Activated B cell treated with CpG ODN at 0.5 μM for 24 hours (primary cell): ENCODE measurements at regions not wholly inside any gene's neighbourhood (a gene's known extent, or its start where the extent isn't known, plus 50 kb on each side); places are given as distances from the start of the nearest gene placed in this dataset.

Experiments used
- ATAC-seq: fragments of 200-7000 bp; cut with Tn5 transposase; one replicate; pipeline ENCODE4 v1.10.0; 2021; ENCODE audit warnings: low read depth, mild to moderate bottlenecking, moderate library complexity
- CTCF ChIA-PET: fragments of 350-600 bp; sonication (Branson Sonifier 250); formaldehyde crosslinking; loops from one replicate; lab custom pipeline; 2021; ENCODE audit warnings: antibody characterized with exemption; lab: Charles Lee
- POLR2A ChIA-PET: fragments of 350-600 bp; sonication (Branson Sonifier 250); formaldehyde crosslinking; loops from one replicate; lab custom pipeline; 2021; ENCODE audit warnings: antibody characterized with exemption; lab: Charles Lee
- DNase-seq: peaks from one replicate; pipeline ENCODE4 v3.0.0; 2022
- H3K27ac Mint-ChIP-seq: one replicate; pipeline ENCODE4 v1.8.0; 2020; ENCODE audit warnings: mixed read lengths
- H3K27me3 Mint-ChIP-seq: one replicate; pipeline ENCODE4 v1.8.0; 2021; ENCODE audit warnings: mixed read lengths
- H3K36me3 Mint-ChIP-seq: one replicate; pipeline ENCODE4 v1.8.0; 2021; ENCODE audit warnings: low read depth, mixed read lengths
- H3K4me1 Mint-ChIP-seq: one replicate; pipeline ENCODE4 v1.8.0; 2021; ENCODE audit warnings: mixed read lengths
- H3K4me3 Mint-ChIP-seq: one replicate; pipeline ENCODE4 v1.8.0; 2020; ENCODE audit warnings: mild to moderate bottlenecking, mixed read lengths
- H3K9me3 Mint-ChIP-seq: one replicate; pipeline ENCODE4 v1.8.0; 2020; ENCODE audit warnings: mixed read lengths
- CTCF ChIP-seq: fragments of 200-600 bp; IDR thresholded peaks from one replicate; pipeline ENCODE4 v1.8.0; 2022; ENCODE audit warnings: antibody characterized with exemption, mild to moderate bottlenecking
- intact Hi-C: fragments of 100-400 bp; cut with micrococcal nuclease; formaldehyde crosslinking; loops from one replicate; pipeline ENCODE4 v1.15.1; 2024

- H3K4me1 Mint-ChIP-seq = no peaks in the 10 kb centered on the region
- DNase-seq (no peak), ATAC-seq (no peak)
- ChIA-PET POLR2A (no interaction called here), CTCF (no interaction called here)
- no peak for TF ChIP-seq CTCF
- intact Hi-C loops = no loop called here
- H3K27ac Mint-ChIP-seq = no peak overlapping the region
- no peaks in the 10 kb centered on the region for H3K36me3 Mint-ChIP-seq
- H3K27me3 Mint-ChIP-seq = no peaks in the 10 kb centered on the region
- H3K9me3 Mint-ChIP-seq = no peaks in the 10 kb centered on the region
- no peak overlapping the region for H3K4me3 Mint-ChIP-seq
Measured at GRCh38 chr4:20528508-20528907, 171.8 kb upstream of the PACRGL start.

GRCh38 chr4:20529691-20530090 lies 170.6 kb upstream of the PACRGL start:
- ChIA-PET POLR2A (no interaction called here), CTCF (no interaction called here)
- intact Hi-C loops = no loop called here
- TF ChIP-seq CTCF = no peak
- no peak overlapping the region for H3K27ac Mint-ChIP-seq
- no peaks in the 10 kb centered on the region for H3K27me3 Mint-ChIP-seq
- DNase-seq = no peak
- no peak overlapping the region for H3K4me3 Mint-ChIP-seq
- no peak for ATAC-seq
- H3K9me3 Mint-ChIP-seq = no peaks in the 10 kb centered on the region
- no peaks in the 10 kb centered on the region for H3K36me3 Mint-ChIP-seq
- no peaks in the 10 kb centered on the region for H3K4me1 Mint-ChIP-seq

GRCh38 chr4:20532116-20532790 lies 168.0 kb upstream of the PACRGL start:
- no peak overlapping the region for H3K4me3 Mint-ChIP-seq
- CTCF ChIA-PET = no interaction called here
- H3K27ac Mint-ChIP-seq = no peak overlapping the region
- no peaks in the 10 kb centered on the region for H3K36me3 Mint-ChIP-seq
- H3K4me1 Mint-ChIP-seq = no peaks in the 10 kb centered on the region
- ATAC-seq (no peak), DNase-seq (no peak)
- no peaks in the 10 kb centered on the region for H3K9me3 Mint-ChIP-seq
- intact Hi-C loops = no loop called here
- POLR2A ChIA-PET = no interaction called here
- no peaks in the 10 kb centered on the region for H3K27me3 Mint-ChIP-seq
- TF ChIP-seq CTCF = no peak

- ChIA-PET POLR2A (no interaction called here), CTCF (no interaction called here)
- H3K27me3 Mint-ChIP-seq = no peaks in the 10 kb centered on the region
- no peaks in the 10 kb centered on the region for H3K4me1 Mint-ChIP-seq
- no peak overlapping the region for H3K27ac Mint-ChIP-seq
- no peaks in the 10 kb centered on the region for H3K9me3 Mint-ChIP-seq
- DNase-seq (no peak), ATAC-seq (no peak)
- intact Hi-C loops = no loop called here
- no peak for TF ChIP-seq CTCF
- no peaks in the 10 kb centered on the region for H3K36me3 Mint-ChIP-seq
- H3K4me3 Mint-ChIP-seq = no peak overlapping the region
Measured at GRCh38 chr4:20532871-20533870, 167.1 kb upstream of the PACRGL start.

GRCh38 chr4:20538905-20539304 lies 161.4 kb upstream of the PACRGL start:
- no peak for TF ChIP-seq CTCF
- no peak for DNase-seq
- Mint-ChIP-seq H3K27ac (no peak overlapping the region), H3K4me3 (no peak overlapping the region), H3K9me3 (no peaks in the 10 kb centered on the region), H3K27me3 (no peaks in the 10 kb centered on the region), H3K36me3 (no peaks in the 10 kb centered on the region), H3K4me1 (no peaks in the 10 kb centered on the region)
- POLR2A ChIA-PET = no interaction called here
- intact Hi-C loops = no loop called here
- CTCF ChIA-PET = no interaction called here
- ATAC-seq = no peak
